Uterus (tissue), 2 donors: ENCODE measurements at regions not wholly inside any gene's neighbourhood (a gene's known extent, or its start where the extent isn't known, plus 50 kb on each side); places are given as distances from the start of the nearest gene placed in this dataset.

Experiments used
- POLR2A ChIP-seq, 2 donors: fragments of 450-650 bp; IDR thresholded peaks; one replicate each; pipeline ENCODE4 v1.6.1; 2016; ENCODE audit warnings: antibody characterized with exemption in 2 of 2, mild to moderate bottlenecking in 1 of 2, moderate library complexity in 1 of 2
- TF ChIP-seq, protein P1 (sequence below), 4 experiments: fragments of 200-600 bp in 2 of 4; fragments of 450-650 bp in 2 of 4; sonication (generic) in 2 of 4; IDR thresholded peaks; one replicate each; pipeline ENCODE4 v1.5.1; 2016 to 2019; ENCODE audit warnings: antibody characterized with exemption in 4 of 4, mild to moderate bottlenecking in 2 of 4, moderate library complexity in 1 of 4

DNA sequence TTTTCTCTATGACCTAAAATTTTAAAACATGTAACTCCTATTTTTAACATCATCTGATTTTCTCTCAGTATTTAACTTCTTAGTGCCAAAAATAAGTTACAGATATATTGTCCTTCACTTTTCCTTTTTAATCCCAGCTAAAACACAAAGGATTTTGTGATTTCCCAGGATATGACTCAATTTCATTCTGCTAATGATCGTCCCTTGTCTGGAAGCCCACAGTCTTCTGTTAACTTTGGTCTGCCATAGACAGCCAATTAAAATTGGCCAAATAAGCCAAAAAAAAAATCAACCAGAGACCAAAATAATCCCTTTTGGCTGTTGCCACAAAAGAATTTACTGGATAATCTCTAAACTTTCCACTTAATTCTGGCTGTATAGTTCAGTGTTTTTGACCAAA is 124.5 kb upstream of the FST start:
- TF ChIP-seq, protein P1, sequence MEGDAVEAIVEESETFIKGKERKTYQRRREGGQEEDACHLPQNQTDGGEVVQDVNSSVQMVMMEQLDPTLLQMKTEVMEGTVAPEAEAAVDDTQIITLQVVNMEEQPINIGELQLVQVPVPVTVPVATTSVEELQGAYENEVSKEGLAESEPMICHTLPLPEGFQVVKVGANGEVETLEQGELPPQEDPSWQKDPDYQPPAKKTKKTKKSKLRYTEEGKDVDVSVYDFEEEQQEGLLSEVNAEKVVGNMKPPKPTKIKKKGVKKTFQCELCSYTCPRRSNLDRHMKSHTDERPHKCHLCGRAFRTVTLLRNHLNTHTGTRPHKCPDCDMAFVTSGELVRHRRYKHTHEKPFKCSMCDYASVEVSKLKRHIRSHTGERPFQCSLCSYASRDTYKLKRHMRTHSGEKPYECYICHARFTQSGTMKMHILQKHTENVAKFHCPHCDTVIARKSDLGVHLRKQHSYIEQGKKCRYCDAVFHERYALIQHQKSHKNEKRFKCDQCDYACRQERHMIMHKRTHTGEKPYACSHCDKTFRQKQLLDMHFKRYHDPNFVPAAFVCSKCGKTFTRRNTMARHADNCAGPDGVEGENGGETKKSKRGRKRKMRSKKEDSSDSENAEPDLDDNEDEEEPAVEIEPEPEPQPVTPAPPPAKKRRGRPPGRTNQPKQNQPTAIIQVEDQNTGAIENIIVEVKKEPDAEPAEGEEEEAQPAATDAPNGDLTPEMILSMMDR (IDR thresholded peaks at IDR 0.05), result no peak
- no peak for TF ChIP-seq POLR2A (IDR thresholded peaks at IDR 0.05)
